HL-60 (cell line): ENCODE measurements at regions not wholly inside any gene's neighbourhood (a gene's known extent, or its start where the extent isn't known, plus 50 kb on each side); places are given as distances from the start of the nearest gene placed in this dataset.

ENCODE experiments used
- CTCF ChIP-seq: IDR thresholded peaks from one replicate; pipeline ENCODE4 v1.5.1; 2011; ENCODE audit warnings: low read length, control low read depth, inconsistent platforms; ENCODE audit not compliant: insufficient read depth
- POLR2AphosphoS5 ChIP-seq: IDR thresholded peaks from 2 replicates; pipeline ENCODE4 v1.6.1; 2012; ENCODE audit warnings: low read depth
- REST ChIP-seq: IDR thresholded peaks from 2 replicates; pipeline ENCODE4 v1.6.1; 2012; ENCODE audit warnings: low read depth; ENCODE audit not compliant: insufficient replicate concordance

GRCh38 chr11:23212807-23213206 is 352.5 kb upstream of the CCDC179 start:
- TF ChIP-seq CTCF (no peak), POLR2AphosphoS5 (no peak), REST (no peak)
